ENCODE measurements at regions not wholly inside any gene's neighbourhood (a gene's known extent, or its start where the extent isn't known, plus 50 kb on each side); places are given as distances from the start of the nearest gene placed in this dataset.

DNA sequence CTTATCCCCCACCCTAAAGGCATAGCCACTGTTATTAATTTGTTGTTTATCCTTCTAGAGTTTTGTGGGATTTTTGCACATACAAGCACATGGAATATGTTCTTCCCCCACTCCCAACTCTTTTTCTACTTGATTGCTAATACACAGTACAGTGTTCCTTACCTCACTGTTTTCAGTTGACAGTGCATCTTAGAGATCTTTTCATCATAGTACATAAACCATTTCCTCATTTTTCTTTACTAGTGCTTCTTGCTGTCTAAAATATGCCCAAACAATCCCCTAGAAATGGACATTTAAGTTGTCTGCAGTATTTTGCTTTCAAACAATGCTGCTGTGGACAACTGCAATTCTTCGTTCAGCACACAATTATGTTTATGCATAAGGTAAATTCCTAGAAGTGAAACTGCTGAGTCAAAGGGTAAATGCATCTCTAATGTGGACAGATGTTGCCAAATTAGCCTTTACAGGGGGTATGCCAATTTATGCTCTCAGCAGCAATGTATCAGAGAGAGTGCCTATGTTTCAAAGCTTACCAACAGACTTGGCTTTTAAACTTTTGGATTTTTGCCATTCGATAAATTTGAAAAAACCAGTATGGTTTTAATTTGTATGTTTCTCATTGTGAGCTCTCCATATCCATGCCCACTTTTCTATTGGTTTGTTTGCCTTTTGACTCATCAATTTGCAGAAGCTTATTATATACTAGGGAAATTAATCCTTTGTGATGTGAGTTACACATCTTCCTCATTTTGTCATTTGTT lies 132.6 kb downstream of the MRPS6 start:
- Histone ChIP-seq H3K4me1 (peaks cover 14% of the 10 kb centered on the region), H3K4me3 (no peak overlapping the region), H3K27ac (no peak overlapping the region), H3K9me3 (no peaks in the 10 kb centered on the region), H3K27me3 (no peaks in the 10 kb centered on the region), H3K36me3 (ENCODE audit: low read depth, missing control alignments) (no peaks in the 10 kb centered on the region)
- TF ChIP-seq CTCF (IDR thresholded peaks at IDR 0.05) (no peak), POLR2A (IDR thresholded peaks at IDR 0.05) (no peak)
- intact Hi-C loops (cut with DNase I; ENCODE audit: low total_unique reads), result no loop called here
- 91 to 96% methylated on average over 2 of the region's 2 CpGs for WGBS, 2 donors
- no peak for DNase-seq

DNA sequence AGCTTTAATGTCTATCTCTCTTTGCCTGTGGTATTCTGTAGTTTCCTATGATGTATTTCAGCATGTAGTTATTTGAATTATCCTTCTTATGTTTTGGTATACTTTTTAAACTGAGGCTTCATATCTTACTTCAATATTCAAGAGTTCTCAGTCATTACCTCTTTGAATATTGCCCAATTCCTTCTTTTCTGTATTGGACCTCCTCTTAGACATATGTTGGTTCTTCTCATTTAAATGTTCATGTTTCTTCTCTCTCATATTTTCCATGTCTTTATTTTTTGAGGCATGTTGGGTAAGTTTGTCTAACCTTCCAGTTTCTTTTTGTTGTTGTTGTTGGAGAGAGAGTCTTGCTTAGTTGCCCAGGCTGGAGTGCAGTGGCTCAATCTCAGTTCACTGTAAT lies 140.6 kb downstream of the MRPS6 start:
- intact Hi-C loops (cut with DNase I; ENCODE audit: low total_unique reads), result no loop called here
- H3K27ac ChIP-seq, result no peak overlapping the region
- H3K36me3 ChIP-seq (ENCODE audit: low read depth, missing control alignments), result no peaks in the 10 kb centered on the region
- no peak for TF ChIP-seq CTCF (IDR thresholded peaks at IDR 0.05)
- no peak for DNase-seq
- H3K4me1 ChIP-seq, result no peaks in the 10 kb centered on the region
- no peak overlapping the region for H3K4me3 ChIP-seq
- H3K27me3 ChIP-seq, result no peaks in the 10 kb centered on the region
- H3K9me3 ChIP-seq, result no peaks in the 10 kb centered on the region

GRCh38 chr21:34215501-34215900 lies 142.1 kb downstream of the MRPS6 start:
- no peak for DNase-seq
- Histone ChIP-seq H3K27ac (no peak overlapping the region), H3K36me3 (ENCODE audit: low read depth, missing control alignments) (no peaks in the 10 kb centered on the region), H3K9me3 (no peaks in the 10 kb centered on the region), H3K4me1 (no peaks in the 10 kb centered on the region), H3K4me3 (no peak overlapping the region), H3K27me3 (no peaks in the 10 kb centered on the region)
- WGBS, 2 donors, result 80 to 87% methylated on average over 4 of the region's 4 CpGs
- intact Hi-C loops (cut with DNase I; ENCODE audit: low total_unique reads), result no loop called here
- no peak for TF ChIP-seq POLR2A (IDR thresholded peaks at IDR 0.05)
- TF ChIP-seq CTCF (IDR thresholded peaks at IDR 0.05), result no peak

DNA sequence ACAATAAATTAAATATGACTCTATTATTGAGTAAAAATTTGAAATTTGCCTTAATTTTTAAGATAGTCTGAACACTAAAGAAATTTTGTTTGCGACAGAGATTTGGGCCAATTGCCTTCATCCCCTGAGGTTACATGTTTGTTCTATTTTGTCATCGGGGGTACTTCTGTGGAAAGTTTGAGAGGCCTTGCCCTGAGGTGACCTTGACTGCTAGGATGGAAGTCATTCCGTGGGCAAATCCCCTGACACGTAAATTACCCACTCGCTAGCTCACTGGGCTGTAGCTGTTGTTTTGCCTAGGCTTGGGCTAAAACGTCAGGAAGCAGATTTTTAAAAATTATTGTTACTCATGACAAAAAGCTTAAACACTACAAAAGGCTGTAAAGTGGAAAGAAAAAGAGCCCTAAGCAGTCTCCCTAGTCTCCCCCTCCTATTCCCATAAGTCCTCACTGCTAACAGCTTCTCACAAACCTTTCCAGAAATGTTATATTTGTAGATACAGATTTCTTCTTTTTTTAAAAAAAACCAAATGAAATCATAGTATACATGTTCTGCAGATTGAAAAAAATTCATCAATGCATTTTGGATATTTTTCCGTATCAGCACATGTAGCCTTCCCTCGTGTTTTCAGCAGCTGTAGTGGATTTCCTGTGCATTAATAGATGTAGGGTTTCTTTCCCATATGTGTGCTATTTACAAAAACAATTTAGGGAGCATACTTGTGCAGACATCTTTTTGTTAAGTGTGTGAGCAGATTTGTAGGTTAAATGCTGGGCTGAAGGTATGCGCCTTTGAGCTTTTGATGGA lies 142.7 kb downstream of the MRPS6 start:
- Histone ChIP-seq H3K9me3 (no peaks in the 10 kb centered on the region), H3K36me3 (ENCODE audit: low read depth, missing control alignments) (no peaks in the 10 kb centered on the region), H3K4me1 (no peaks in the 10 kb centered on the region), H3K27ac (no peak overlapping the region), H3K4me3 (no peak overlapping the region), H3K27me3 (no peaks in the 10 kb centered on the region)
- no peak for TF ChIP-seq POLR2A (IDR thresholded peaks at IDR 0.05)
- no peak for TF ChIP-seq CTCF (IDR thresholded peaks at IDR 0.05)
- WGBS, 2 donors, result 62 to 66% methylated on average over 9 of the region's 9 CpGs
- intact Hi-C loops (cut with DNase I; ENCODE audit: low total_unique reads), result no loop called here
- no peak for DNase-seq

DNA sequence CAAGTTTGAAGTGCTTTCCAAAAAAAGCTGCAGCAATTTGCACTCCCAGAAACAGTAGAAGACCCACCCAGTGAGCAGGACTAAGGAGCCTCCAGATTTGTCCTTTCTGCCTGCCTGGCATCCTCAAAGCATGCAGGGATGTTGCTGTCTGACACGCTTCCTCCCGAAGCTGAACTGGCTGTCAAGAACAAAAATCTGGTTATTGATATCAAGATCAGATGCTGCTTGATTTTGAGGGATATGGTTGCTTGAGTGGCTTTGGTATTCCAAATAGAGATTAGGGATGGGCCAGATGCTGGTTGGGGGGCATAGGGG lies 143.3 kb downstream of the MRPS6 start:
- H3K36me3 ChIP-seq (ENCODE audit: low read depth, missing control alignments), result no peaks in the 10 kb centered on the region
- no peaks in the 10 kb centered on the region for H3K4me1 ChIP-seq
- TF ChIP-seq CTCF (IDR thresholded peaks at IDR 0.05) (no peak), POLR2A (IDR thresholded peaks at IDR 0.05) (no peak)
- H3K27ac ChIP-seq, result no peak overlapping the region
- WGBS, 2 donors, result 31 to 40% methylated on average over 2 of the region's 2 CpGs
- no peak for DNase-seq
- H3K4me3 ChIP-seq, result no peak overlapping the region
- no peaks in the 10 kb centered on the region for H3K9me3 ChIP-seq
- intact Hi-C loops (cut with DNase I; ENCODE audit: low total_unique reads), result no loop called here
- no peaks in the 10 kb centered on the region for H3K27me3 ChIP-seq
